ENCODE measurements at regions not wholly inside any gene's neighbourhood (a gene's known extent, or its start where the extent isn't known, plus 50 kb on each side); places are given as distances from the start of the nearest gene placed in this dataset.

- no peak for DNase-seq
- no peak for TF ChIP-seq POLR2A (IDR thresholded peaks at IDR 0.05; ENCODE audit: low read length)
- TF ChIP-seq GATA1 (IDR thresholded peaks at IDR 0.05; ENCODE audit: low read depth, low read length), result no peak
Observed at GRCh38 chr6:110558575-110558974, 82.2 kb upstream of the SLC22A16 start.

GRCh38 chr6:110557199-110557598, 80.8 kb upstream of the SLC22A16 start:
- DNase-seq, result no peak
- TF ChIP-seq POLR2A (IDR thresholded peaks at IDR 0.05; ENCODE audit: low read length), result no peak
- TF ChIP-seq GATA1 (IDR thresholded peaks at IDR 0.05; ENCODE audit: low read depth, low read length), result no peak

GRCh38 chr6:110556317-110557110, 80.1 kb upstream of the SLC22A16 start:
- no peak for DNase-seq
- no peak for TF ChIP-seq GATA1 (IDR thresholded peaks at IDR 0.05; ENCODE audit: low read depth, low read length)
- no peak for TF ChIP-seq POLR2A (IDR thresholded peaks at IDR 0.05; ENCODE audit: low read length)

- TF ChIP-seq POLR2A (IDR thresholded peaks at IDR 0.05; ENCODE audit: low read length), result no peak
- TF ChIP-seq GATA1 (IDR thresholded peaks at IDR 0.05; ENCODE audit: low read depth, low read length), result no peak
- no peak for DNase-seq
Observed at GRCh38 chr6:110554966-110555460, 78.6 kb upstream of the SLC22A16 start.

- DNase-seq, result no peak
- TF ChIP-seq POLR2A (IDR thresholded peaks at IDR 0.05; ENCODE audit: low read length), result no peak
- no peak for TF ChIP-seq GATA1 (IDR thresholded peaks at IDR 0.05; ENCODE audit: low read depth, low read length)
Observed at GRCh38 chr6:110554441-110554840, 78.0 kb upstream of the SLC22A16 start.

- DNase-seq, result no peak
- no peak for TF ChIP-seq POLR2A (IDR thresholded peaks at IDR 0.05; ENCODE audit: low read length)
- no peak for TF ChIP-seq GATA1 (IDR thresholded peaks at IDR 0.05; ENCODE audit: low read depth, low read length)
Observed at GRCh38 chr6:110552901-110553641, 76.7 kb upstream of the SLC22A16 start.

GRCh38 chr6:110552076-110552475, 75.7 kb upstream of the SLC22A16 start:
- no peak for DNase-seq
- TF ChIP-seq POLR2A (IDR thresholded peaks at IDR 0.05; ENCODE audit: low read length) (no peak), GATA1 (IDR thresholded peaks at IDR 0.05; ENCODE audit: low read depth, low read length) (no peak)

- TF ChIP-seq GATA1 (IDR thresholded peaks at IDR 0.05; ENCODE audit: low read depth, low read length) (no peak), POLR2A (IDR thresholded peaks at IDR 0.05; ENCODE audit: low read length) (no peak)
Observed at GRCh38 chr6:110551088-110551487, 74.7 kb upstream of the SLC22A16 start.

GRCh38 chr6:110550353-110550752, 73.9 kb upstream of the SLC22A16 start:
- TF ChIP-seq GATA1 (IDR thresholded peaks at IDR 0.05; ENCODE audit: low read depth, low read length) (no peak), POLR2A (IDR thresholded peaks at IDR 0.05; ENCODE audit: low read length) (no peak)
- no peak for DNase-seq

More at GRCh38 chr6:110551088-110551487, 74.7 kb upstream of the SLC22A16 start:
- no peak for DNase-seq

- no peak for DNase-seq
- TF ChIP-seq POLR2A (IDR thresholded peaks at IDR 0.05; ENCODE audit: low read length) (no peak), GATA1 (IDR thresholded peaks at IDR 0.05; ENCODE audit: low read depth, low read length) (no peak)
Observed at GRCh38 chr6:110549277-110549676, 72.9 kb upstream of the SLC22A16 start.

GRCh38 chr6:110548110-110548847, 71.9 kb upstream of the SLC22A16 start:
- TF ChIP-seq GATA1 (IDR thresholded peaks at IDR 0.05; ENCODE audit: low read depth, low read length) (no peak), POLR2A (IDR thresholded peaks at IDR 0.05; ENCODE audit: low read length) (no peak)
- no peak for DNase-seq

GRCh38 chr6:110547266-110547964, 71.0 kb upstream of the SLC22A16 start:
- TF ChIP-seq POLR2A (IDR thresholded peaks at IDR 0.05; ENCODE audit: low read length) (no peak), GATA1 (IDR thresholded peaks at IDR 0.05; ENCODE audit: low read depth, low read length) (no peak)
- DNase-seq, result no peak
